ENCODE measurements at regions not wholly inside any gene's neighbourhood (a gene's known extent, or its start where the extent isn't known, plus 50 kb on each side); places are given as distances from the start of the nearest gene placed in this dataset.

DNA sequence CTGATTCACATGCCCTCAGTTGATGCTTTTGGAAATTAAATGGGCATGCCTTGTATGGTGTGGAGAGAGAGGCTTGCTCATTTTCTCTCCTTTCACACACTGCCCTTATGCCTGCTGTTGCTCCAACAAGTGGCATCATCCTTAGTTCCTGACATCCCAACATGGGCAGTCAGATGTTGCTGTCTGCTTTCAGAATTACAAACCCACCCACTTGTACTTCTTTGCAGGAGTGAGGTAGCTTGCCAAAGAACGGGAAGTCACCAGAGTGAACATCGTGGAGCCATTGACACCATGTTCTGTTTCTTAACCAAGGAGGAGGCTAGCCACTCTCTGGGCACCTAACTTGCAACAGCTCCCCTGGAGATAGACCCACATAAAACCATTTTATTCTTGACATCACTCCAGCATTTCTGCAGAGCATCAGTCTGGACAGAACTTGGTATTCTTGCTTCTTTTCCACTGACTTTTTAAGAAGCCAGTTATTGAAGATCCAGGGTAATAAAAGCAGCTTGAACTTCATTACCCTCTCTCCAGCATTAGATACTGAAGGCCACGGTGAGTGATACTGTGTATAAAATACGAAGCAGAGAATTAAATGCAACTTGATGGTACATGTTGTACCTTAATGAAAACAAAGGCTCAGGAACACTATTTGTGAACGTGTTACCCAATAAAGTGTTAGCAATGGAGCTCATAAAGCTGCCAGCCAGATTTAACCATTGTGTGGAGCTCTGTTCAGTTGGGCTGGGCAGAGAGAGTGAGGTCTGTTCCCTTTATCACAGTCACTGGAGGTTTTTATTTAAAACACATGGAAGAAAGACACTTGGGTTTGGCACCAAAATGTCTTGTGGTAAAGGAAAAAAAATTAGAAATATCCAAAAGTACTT is 195.8 kb upstream of the HABP2 start:
- no peak for DNase-seq (ENCODE audit: low read depth in 3 of 3, low spot score in 2 of 3)

DNA sequence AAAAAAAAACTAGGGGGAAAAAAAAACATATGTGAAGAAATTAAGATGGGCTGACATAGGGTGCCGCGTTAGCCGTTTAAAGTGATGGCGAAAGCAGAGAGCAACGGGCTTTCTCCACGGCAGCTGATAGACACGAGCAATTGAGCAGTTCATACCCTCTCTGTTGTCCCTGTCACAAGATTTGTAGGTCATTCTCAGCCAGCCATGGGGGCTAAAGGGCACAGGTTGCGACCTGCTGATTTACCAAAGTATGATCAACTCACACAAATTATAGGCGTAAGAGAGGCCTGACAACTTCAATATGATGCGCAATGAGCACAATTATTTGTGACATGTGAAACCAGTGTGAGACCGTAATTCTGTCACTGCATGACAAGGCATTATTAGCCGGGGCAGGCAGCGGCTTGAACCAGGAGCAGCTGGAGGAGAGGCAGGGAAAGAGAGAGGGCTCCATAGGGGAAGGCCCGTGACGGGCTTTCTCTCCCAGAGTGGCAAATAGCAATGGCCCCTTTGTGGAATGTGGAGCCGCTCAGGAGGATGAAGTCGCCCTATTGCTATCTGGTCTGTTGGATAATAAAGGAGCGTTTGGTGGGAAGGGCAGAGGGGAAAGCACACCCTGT is 195.1 kb upstream of the HABP2 start:
- DNase-seq (ENCODE audit: low read depth in 3 of 3, low spot score in 2 of 3): no peak

GRCh38 chr10:113359655-113360054 is 193.2 kb upstream of the HABP2 start:
- DNase-seq (ENCODE audit: low read depth in 3 of 3, low spot score in 2 of 3): no peak

DNA sequence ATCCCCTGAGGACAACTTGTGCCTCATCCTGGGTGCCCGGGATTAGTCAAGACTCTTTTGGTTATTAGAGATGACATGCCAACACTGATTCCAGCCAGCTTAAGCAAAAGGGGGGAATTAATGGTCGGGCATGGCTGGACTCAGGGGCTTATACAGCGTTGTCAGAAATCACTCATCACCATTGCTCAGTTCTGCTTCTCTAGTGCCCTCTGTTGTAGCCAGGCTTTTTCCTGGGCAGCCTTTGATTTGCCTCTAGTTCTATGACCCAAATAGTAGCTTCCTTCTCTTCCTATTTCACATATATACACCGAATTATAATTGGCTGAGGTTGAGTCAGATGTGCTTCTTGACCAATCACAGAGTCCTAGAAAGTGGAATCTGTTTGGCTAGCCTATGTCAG is 192.0 kb upstream of the HABP2 start:
- no peak for DNase-seq (ENCODE audit: low read depth in 3 of 3, low spot score in 2 of 3)

GRCh38 chr10:113362645-113363091 is 190.2 kb upstream of the HABP2 start:
- no peak for DNase-seq (ENCODE audit: low read depth in 3 of 3, low spot score in 2 of 3)

- no peak for DNase-seq (ENCODE audit: low read depth in 3 of 3, low spot score in 2 of 3)
Observed at GRCh38 chr10:113364227-113364626, 188.6 kb upstream of the HABP2 start.

- DNase-seq (ENCODE audit: low read depth in 3 of 3, low spot score in 2 of 3): no peak
Observed at GRCh38 chr10:113368666-113369364, 184.0 kb upstream of the HABP2 start.

GRCh38 chr10:113369365-113369694 is 183.5 kb upstream of the HABP2 start:
- DNase-seq (ENCODE audit: low read depth in 3 of 3, low spot score in 2 of 3): no peak

DNA sequence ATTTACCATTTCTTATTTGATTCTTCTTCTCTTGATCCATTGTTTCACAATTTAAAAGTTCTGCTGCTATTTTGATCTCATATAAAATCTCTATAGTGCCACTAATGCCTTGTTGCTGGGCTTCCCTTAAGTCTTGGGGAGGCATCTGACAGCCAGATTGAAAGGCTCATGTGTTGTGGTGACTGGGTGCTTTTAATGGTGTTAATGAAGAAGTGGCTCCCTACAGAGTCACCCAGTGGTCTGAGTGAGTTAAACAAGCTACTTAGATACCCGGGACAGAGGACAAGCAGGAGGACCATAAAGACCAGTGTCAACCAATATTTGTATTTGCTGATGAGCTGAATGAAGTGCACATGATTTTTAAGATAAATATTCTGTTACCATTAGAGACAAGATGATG is 176.4 kb upstream of the HABP2 start:
- no peak for DNase-seq (ENCODE audit: low read depth in 3 of 3, low spot score in 2 of 3)

DNA sequence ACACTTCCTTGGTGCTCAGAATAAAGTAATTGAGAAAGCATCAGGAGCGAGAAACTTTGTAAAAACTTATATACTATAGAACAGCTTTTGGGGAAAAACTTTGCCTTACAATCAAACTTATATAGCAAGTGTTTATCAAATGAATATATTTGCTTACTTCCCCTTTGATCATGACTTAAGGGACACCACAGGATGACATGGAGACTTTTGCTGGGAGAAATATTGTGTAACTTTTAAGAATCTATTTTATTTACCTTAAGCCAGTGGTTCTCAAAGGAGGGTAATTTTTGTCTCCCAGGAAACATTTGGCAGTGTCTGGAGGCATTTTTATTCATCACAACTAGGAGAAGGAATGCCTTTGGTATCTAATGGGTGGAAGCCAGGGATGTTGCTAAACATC is 173.8 kb upstream of the HABP2 start:
- no peak for DNase-seq (ENCODE audit: low read depth in 3 of 3, low spot score in 2 of 3)

DNA sequence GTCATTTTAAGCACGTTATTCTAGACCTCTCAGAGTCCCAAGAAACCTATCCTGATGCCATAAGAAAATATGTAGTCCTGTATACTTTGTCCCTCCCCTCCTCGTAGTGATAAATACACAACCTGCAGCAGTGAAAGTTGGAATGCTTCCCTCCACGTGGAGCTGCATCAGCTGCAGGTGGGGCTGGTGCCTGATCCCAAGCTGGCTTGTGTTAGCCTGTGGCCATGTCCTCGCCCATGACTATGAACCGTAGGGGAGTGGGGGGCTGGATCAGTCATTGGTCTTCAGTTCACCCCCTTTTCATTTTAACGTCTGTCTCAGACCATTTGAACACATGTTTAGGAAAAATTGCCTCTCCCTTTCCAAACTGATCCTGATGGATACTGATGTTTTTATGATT is 171.4 kb upstream of the HABP2 start:
- DNase-seq (ENCODE audit: low read depth in 3 of 3, low spot score in 2 of 3): no peak

GRCh38 chr10:113381981-113382509 is 170.8 kb upstream of the HABP2 start:
- no peak for DNase-seq (ENCODE audit: low read depth in 3 of 3, low spot score in 2 of 3)

- DNase-seq (ENCODE audit: low read depth in 3 of 3, low spot score in 2 of 3): no peak
Observed at GRCh38 chr10:113382691-113383090, 170.2 kb upstream of the HABP2 start.

DNA sequence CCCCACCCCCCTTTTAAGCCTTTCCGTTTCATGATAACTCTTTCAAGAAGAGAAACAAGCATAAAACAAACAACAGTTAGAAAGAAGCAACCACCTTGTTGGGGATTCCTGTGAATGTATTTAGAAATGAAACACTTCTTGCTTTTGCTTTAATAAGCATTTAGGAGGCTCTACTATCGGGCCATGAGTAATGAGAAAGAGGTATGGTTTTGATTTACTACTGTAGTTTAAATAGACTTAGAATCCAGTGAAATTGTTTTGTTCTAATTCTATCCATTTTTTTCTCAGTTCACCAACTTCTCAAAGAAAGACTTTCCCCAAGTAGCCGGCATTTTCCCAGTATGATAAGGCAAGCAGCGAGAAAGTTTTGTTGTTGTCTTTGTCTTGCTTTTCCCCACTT is 168.7 kb upstream of the HABP2 start:
- DNase-seq (ENCODE audit: low read depth in 3 of 3, low spot score in 2 of 3): no peak

DNA sequence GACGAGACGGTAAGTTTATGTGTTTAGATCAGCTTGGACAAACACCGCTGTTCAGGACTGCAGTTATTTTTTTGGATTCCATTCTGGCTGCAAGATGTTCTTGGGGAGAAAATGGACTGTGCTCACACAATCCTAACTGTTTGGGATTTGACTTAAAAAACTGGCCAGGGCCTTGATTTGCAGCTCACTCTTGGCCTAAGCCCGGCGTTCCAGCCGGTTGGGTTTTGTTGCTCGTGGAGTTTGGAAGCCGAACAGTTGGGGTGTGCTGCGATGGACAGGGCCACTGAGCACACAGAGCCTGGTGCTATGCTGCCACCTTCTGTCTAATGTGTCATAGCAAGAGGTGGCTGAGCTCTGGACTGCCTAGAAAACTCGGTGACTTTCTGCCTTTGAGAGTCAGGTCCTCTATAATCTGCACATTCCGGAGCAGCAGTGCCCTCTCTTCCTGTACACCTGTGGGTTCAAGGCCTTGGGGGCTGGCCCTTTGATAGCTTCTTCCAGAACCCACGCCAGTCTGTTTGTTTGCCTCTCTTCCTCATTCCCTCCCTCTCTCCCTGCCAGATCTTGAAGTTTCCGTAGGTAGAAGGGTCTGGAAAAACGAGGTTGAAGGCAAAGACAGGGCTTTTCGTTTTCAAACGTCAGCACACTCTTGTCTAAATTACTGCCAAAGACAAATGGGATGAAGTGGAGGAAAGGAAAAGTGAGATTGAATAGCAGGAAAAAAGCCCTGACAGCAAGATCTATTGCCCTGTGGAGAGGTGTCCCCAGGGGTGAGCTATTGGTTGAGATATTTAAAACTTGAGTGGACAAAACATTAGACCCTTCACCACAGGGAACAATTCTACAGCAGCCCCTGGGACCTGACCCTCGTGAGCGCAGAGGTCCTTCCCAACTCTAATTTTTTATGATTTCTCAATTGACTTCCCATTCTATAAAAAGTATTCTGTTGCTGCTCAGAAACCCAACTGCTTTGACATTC is 167.5 kb upstream of the HABP2 start:
- DNase-seq (ENCODE audit: low read depth in 3 of 3, low spot score in 2 of 3): peak; percentile 81 to 90 (median 82)

- no peak for DNase-seq (ENCODE audit: low read depth in 3 of 3, low spot score in 2 of 3)
Observed at GRCh38 chr10:113386005-113386404, 166.8 kb upstream of the HABP2 start.

GRCh38 chr10:113389969-113390368 is 162.9 kb upstream of the HABP2 start:
- DNase-seq (ENCODE audit: low read depth in 3 of 3, low spot score in 2 of 3): no peak

- no peak for DNase-seq (ENCODE audit: low read depth in 3 of 3, low spot score in 2 of 3)
Observed at GRCh38 chr10:113390896-113391295, 162.0 kb upstream of the HABP2 start.

DNA sequence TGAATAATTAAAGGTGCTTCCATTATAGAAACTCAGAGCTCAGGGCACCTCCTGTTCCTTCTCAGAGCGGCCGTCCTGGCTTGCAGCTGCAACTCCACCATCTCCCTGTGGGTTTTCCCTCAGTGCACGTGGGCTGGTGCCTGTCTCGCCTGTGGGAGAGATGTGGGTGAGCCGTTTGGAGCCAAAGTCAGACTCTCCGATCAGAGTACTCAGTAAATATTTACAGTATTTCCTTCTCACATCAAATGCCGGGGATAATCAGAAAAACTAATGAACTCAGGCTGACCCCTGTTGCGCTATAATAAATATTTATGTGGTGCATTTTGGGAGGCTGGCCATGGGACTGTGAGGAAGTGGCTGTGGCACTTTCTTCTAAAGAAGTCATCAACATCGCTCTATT is 155.8 kb upstream of the HABP2 start:
- no peak for DNase-seq (ENCODE audit: low read depth in 3 of 3, low spot score in 2 of 3)

DNA sequence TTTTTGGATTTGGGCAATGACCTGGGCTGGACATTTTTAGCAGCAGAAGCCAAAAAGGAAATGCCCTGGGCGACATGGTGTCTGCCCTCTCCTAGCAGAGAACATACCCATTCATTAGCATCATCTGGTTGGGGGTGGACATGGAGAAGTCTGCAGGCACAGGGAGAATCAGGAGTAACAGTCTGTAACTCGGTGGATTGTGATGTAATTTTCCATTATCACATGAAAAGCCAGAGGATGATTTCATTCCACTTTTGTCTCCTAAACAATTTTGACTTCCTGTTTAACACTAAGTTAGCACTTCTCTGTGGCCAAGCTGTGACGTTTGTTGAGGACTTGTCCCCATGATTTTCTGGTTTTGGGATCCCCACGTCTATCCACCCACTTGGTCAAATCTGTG is 153.8 kb upstream of the HABP2 start:
- no peak for DNase-seq (ENCODE audit: low read depth in 3 of 3, low spot score in 2 of 3)
